Right kidney (tissue), 1 donor: ENCODE measurements at regions not wholly inside any gene's neighbourhood (a gene's known extent, or its start where the extent isn't known, plus 50 kb on each side); places are given as distances from the start of the nearest gene placed in this dataset.
"Not testable (repeated sequence)": the region's sequence is repeated elsewhere in the genome, so short reads cannot be mapped to it uniquely, and the experiment has no call there.

Experiments used
- DNase-seq: peaks from one replicate; pipeline ENCODE4 v3.0.0-alpha.2; 2016

DNA sequence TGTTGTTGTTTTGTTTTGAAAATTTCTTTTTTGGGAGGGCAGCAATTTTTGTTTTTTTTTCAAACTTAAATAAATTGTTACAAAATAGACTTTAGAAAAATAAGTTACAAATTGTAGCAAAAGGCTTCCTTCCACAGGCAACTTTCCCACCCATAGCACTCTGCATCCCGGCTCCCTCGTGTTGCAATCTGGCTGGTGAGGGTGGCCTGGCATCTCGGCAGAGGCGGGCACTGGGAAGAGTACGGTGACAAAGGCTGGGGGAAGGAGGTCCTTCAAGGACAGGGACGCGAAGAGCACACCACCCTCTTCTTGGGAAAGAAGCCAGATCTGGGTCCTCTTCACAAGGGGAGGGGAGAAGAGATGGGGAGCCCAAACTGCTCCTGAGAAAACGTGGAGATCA, 379.7 kb downstream of the OLFM4 start:
- DNase-seq, result no peak

GRCh38 chr13:53408847-53409568, 380.4 kb downstream of the OLFM4 start:
- no peak for DNase-seq

- DNase-seq, result no peak
These were observed 382.9 kb downstream of the OLFM4 start for GRCh38 chr13:53411463-53411862.

DNA sequence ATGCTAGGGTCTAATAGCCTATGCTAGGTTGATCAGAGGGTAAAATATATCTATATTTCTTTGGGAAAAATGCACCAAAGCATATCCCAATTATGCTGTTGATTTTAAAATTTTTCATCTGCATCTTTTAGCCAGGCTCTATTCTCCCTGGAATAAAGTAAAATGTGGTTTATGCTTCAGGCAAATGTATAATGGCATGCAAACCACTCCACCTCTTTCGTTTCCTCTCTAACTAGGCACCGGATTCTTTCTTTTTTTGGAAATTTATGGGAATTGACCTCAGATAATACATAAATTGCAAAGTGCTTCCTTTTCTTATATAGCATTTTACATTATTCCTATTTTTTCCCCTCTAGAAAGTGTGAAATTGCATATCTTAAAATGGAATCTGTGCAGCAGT, 386.5 kb downstream of the OLFM4 start:
- no peak for DNase-seq

DNA sequence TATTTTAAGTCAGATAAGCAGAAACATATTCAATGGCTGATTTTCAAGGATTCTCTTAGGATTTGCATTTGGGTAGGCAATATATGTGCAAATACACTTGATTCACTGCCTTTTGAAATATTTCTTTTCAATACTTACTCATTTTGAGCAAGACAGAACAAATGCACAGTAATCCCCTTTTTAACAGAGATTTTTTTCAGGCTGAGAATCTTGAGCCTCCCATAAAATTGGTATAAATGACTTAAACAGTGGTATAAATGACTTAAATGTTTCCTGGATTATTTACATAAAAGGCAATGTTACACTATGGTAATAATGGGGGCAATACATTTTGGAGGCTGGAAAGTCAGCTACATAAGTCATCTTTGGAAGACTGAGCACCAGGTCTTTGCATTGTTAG, 389.0 kb downstream of the OLFM4 start:
- no peak for DNase-seq

DNA sequence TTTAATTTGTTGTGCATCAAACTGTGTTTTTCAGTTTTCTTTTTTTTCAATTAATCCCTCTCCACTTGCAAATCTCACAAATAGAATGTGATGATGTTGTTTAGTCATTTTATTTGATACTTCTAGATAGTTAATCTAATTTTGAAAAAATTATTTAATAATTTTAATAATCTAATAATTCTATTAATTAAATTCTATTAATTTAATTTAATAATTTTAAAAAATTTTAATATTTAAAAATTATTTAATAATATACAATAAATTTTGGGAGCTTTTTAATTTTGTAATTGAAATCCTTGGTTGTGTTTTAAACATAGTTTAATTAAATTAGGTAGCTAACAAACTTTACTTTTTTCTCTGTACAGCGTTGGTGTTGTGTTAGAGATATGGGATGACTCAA, 393.8 kb downstream of the OLFM4 start:
- no peak for DNase-seq

DNA sequence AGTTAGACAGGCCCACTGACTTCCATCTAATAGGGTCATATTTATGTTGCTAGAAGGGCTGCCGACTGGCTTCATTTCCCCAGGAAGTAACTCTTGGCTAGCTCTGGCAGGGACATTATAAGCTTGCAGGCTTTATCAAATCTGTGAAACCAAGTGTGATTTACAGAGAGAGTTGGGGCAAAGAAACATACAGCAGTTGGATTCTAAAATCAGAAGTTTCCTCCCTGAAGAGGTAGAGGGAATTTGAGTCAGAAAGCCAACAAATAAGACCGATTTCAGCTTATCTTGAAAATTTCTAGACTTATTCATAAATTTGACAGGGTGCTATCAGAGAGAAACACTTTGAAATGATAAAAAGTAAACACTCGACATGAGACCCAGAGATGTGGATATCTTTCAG, 407.8 kb downstream of the OLFM4 start:
- DNase-seq, result no peak

- DNase-seq, result no peak
These were observed 411.0 kb downstream of the OLFM4 start for GRCh38 chr13:53439439-53440225.

DNA sequence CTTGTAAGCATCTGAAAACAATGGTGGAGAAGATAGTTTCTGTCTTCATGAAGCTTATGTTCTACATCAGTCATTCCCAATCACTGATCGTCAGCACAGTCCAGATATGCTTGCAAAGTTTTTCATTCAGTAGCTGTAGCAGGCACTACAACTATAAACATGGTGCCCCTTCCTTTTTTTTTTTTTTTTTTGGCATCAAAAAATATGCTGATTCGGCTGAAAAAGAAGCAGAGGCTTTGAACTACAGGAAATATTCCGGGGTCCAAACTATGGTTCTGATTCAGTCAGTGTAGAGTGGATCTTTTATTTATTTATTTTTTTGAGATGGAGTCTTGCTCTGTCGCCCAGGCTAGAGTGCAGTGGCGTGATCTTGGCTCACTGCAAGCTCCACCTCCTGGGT, 414.4 kb downstream of the OLFM4 start:
- DNase-seq, result no peak

DNA sequence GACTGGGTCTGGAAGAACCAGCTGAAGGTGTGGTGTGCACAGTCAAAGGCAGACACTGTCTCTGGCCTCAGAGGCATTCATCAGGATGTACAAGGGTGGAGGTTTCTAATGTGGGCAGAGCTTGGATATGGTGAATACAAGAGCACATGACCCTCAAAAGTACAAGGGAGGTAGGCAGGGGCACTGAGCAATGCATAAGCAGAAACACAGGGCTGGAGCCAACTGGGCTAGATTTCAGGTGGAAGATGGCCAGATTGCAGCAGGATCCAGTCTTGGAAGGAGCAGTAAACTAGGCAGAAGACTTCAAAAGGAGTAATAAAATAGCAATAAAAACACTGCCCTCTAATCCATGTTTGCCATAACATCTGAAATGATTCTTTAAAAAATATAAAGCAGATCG, 417.1 kb downstream of the OLFM4 start:
- no peak for DNase-seq

DNA sequence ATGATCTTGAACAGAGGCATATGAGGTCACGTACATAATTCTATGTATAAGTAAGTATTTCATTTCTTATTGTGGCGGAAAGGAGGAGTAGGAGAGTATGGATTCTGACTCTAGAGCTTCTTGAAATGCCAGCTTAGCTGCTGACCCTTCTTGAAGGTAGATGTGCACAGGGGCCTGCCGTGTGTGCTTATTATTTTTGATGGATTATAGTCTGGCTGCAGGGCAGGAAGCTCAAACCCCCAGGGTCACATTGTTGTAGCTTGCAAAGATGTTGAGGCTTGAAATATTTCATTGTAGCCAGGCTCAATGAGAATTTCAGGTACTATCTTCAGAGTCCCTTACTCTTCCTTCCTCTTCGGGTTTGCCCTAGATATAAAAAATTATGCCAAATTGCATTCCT, 418.8 kb downstream of the OLFM4 start:
- DNase-seq, result no peak

DNA sequence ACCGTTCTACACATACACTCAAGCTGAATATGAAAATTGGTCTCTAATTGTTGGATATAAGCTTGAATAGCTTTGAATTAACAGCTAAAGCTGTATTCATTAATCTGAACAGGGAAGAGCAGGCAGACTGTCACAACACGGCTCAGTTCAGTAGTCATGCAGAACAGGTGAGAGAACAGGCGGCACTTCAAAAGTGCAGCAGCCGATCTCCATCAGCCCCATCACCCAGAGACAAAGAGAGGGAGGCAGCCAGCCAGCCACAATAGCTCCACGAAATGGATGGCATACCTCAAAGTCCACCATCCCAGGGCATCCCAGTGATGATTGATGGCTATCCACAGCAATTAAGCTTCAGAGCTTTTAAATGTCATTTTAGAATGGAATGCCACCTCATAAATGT, 419.2 kb downstream of the OLFM4 start:
- no peak for DNase-seq

DNA sequence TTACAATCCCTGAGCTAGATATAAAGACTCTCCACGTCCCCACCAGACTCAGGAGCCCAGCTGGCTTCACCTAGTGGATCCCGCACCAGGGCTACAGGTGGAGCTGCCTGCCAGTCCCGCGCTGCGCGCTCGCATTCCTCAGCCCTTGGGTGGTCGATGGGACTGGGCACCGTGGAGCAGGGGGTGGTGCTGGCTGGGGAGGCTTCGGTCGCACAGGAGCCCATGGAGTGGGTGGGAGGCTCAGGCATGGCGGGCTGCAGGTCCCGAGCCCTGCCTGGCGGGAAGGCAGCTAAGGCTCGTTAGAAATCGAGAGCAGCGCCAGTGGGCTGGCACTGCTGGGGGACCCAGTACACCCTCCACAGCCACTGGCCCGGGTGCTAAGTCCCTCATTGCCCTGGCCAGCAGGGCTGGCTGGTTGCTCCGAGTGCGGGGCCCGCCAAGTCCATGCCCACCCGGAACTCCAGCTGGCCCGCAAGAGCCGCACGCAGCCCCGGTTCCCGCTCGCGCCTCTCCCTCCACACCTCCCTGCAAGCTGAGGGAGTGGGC, 423.7 kb downstream of the OLFM4 start:
- not testable (repeated sequence) for DNase-seq

GRCh38 chr13:53460796-53461195, 432.2 kb downstream of the OLFM4 start:
- peak; percentile 6 for DNase-seq

- DNase-seq, result no peak
These were observed 434.5 kb downstream of the OLFM4 start for GRCh38 chr13:53463106-53463505.

DNA sequence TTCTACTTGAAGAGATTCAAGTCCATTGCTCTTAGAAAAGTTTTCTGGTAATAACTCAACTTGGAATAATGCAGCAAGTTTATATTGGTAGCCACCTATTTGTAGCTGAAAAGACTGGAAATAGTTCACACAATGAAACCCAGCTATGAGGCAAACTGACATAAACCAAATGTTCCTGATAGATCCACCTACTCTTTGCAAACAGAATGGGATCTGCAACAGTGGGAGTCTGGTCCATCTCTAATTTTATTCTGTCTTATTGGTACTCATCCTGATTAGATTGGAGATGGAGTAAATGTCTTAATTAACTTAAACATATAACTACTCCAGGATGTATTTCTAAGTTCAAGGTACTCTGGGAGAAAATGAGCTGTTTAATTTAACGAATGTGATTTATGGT, 438.0 kb downstream of the OLFM4 start:
- no peak for DNase-seq

GRCh38 chr13:53473397-53473796, 444.8 kb downstream of the OLFM4 start:
- no peak for DNase-seq

DNA sequence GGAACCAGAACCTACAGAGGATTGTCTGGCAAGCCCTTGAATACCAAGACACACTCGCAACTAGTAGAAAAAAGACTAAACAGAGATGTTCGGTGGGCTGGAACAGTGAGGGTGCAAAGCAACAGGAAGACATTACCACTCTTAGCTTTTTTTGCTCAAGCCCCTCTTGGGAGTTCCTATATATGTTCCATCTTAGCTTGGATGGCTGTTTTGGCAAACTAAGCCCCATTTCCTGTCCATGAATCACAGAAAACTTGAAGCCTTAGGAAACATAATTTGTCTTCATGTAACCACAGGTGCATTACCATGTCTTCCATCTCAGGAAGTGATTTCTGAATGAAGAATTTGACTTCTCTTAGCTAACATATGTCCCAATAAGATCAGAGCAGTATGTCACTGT, 446.3 kb downstream of the OLFM4 start:
- no peak for DNase-seq

DNA sequence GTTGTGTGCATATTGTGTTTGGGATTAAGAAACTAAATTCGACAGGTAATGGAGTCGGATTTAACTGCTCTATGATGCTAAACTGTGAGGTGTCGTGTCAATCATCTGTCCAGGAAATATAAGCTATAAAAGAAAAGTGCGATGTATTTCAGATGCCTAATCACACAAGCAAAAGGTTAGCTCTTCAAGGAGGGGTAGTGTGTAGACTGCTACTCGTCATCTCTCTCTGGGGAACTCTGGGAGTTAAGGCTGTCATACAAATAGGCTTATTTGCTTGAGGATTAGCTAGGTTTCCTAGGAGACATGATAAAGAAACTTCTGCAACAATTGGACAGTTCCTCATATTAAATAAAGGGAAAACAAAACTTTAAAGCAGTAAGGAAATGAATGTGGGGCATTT, 462.1 kb downstream of the OLFM4 start:
- no peak for DNase-seq

- DNase-seq, result no peak
These were observed 465.8 kb downstream of the OLFM4 start for GRCh38 chr13:53494406-53494805.

GRCh38 chr13:53499576-53500133, 471.0 kb downstream of the OLFM4 start:
- no peak for DNase-seq

GRCh38 chr13:53501387-53501786, 472.8 kb downstream of the OLFM4 start:
- DNase-seq, result no peak

GRCh38 chr13:53507741-53508140, 479.1 kb downstream of the OLFM4 start:
- DNase-seq, result no peak

- DNase-seq, result no peak
These were observed 484.0 kb downstream of the OLFM4 start for GRCh38 chr13:53512635-53513034.
